Endothelial cell of umbilical vein (primary cell): ENCODE measurements at regions not wholly inside any gene's neighbourhood (a gene's known extent, or its start where the extent isn't known, plus 50 kb on each side); places are given as distances from the start of the nearest gene placed in this dataset.
"Not testable (repeated sequence)": the region's sequence is repeated elsewhere in the genome, so short reads cannot be mapped to it uniquely, and the experiment has no call there.

Experiments
- BruUV-seq: library from RNA; stranded (reverse); fragments of 400-500 nt; replicated peaks from 2 replicates; lab custom pipeline; 2021; lab: Mats Ljungman, UMichigan
- CTCF ChIA-PET: fragments of 300-600, 350-600 bp; sonication (Branson Sonifier 250); formaldehyde crosslinking; loops from one replicate; lab custom pipeline; 2021; ENCODE audit warnings: antibody characterized with exemption, inconsistent platforms; lab: Charles Lee
- POLR2A ChIA-PET: fragments of 300-600, 350-600 bp; sonication (Branson Sonifier 250); formaldehyde crosslinking; loops from one replicate; lab custom pipeline; 2021; ENCODE audit warnings: antibody characterized with exemption, inconsistent platforms; lab: Charles Lee
- DNase-seq: peaks from one replicate; pipeline ENCODE4 v3.0.0-alpha.2; 2011; ENCODE audit warnings: low read depth, low spot score
- FAIRE-seq: peaks from 2 replicates; lab custom pipeline; 2011; peaks lifted over from hg19 to GRCh38; lab: Jason Lieb, UNC
- H2AFZ ChIP-seq: 2 replicates; pipeline ENCODE4 v1.6.0; 2012; ENCODE audit warnings: low read depth, low read length, control low read depth, inconsistent platforms
- H3K27ac ChIP-seq: 2 replicates; pipeline ENCODE4 v1.5.1; 2011; ENCODE audit warnings: low read depth, mild to moderate bottlenecking, control low read depth, low read length, moderate library complexity; ENCODE audit not compliant: insufficient read depth
- H3K27me3 ChIP-seq, 2 experiments: 2 replicates each; pipeline versions ENCODE4 v1.6.0 to v1.6.1; 2011; ENCODE audit warnings: low read length in 2 of 2, mixed read lengths in 1 of 2; ENCODE audit not compliant: control insufficient read depth in 2 of 2, insufficient read depth in 2 of 2
- H3K36me3 ChIP-seq, 2 experiments: 2 replicates in 1 of 2; 3 replicates in 1 of 2; pipeline ENCODE4 v1.5.1; 2011; ENCODE audit warnings: low read length in 2 of 2, mild to moderate bottlenecking in 1 of 2, moderate library complexity in 1 of 2; ENCODE audit not compliant: control insufficient read depth in 2 of 2, insufficient read depth in 2 of 2; ENCODE audit errors: extremely low read depth in 1 of 2
- H3K4me1 ChIP-seq: 3 replicates; pipeline ENCODE4 v1.5.1; 2011; ENCODE audit warnings: mild to moderate bottlenecking, low read length; ENCODE audit not compliant: control insufficient read depth, insufficient read depth; ENCODE audit errors: extremely low read depth
- H3K4me2 ChIP-seq: 2 replicates; pipeline ENCODE4 v1.6.1; 2011; ENCODE audit warnings: low read length, control low read depth, mixed read lengths; ENCODE audit not compliant: insufficient read depth
- H3K4me3 ChIP-seq, 3 experiments: fragments of 200-600 bp in 1 of 3; sonication (generic), shearing (Covaris generic) in 1 of 3; replicated peaks in 1 of 3; 2 replicates each; pipeline ENCODE4 v1.5.1; 2011 to 2016; ENCODE audit warnings: control low read depth in 3 of 3, low read length in 3 of 3, mild to moderate bottlenecking in 2 of 3, inconsistent platforms in 1 of 3, low read depth in 1 of 3, moderate library complexity in 1 of 3; ENCODE audit not compliant: insufficient read depth in 1 of 3
- H3K79me2 ChIP-seq: 2 replicates; pipeline ENCODE4 v1.6.0; 2012; ENCODE audit warnings: low read length, inconsistent platforms; ENCODE audit not compliant: control insufficient read depth, insufficient read depth
- H3K9ac ChIP-seq: replicated peaks from 2 replicates; pipeline ENCODE3; 2011; ENCODE audit warnings: low read length, control low read depth; ENCODE audit not compliant: insufficient read depth; ENCODE audit errors: extremely low read depth
- H3K9me1 ChIP-seq: replicated peaks from 3 replicates; pipeline ENCODE4 v1.6.0; 2011; ENCODE audit warnings: mild to moderate bottlenecking, low read length; ENCODE audit not compliant: control insufficient read depth, insufficient read depth; ENCODE audit errors: extremely low read depth
- H3K9me3 ChIP-seq: replicated peaks from 2 replicates; pipeline ENCODE4 v1.5.1; 2012; ENCODE audit warnings: low read length, inconsistent platforms; ENCODE audit not compliant: control insufficient read depth, insufficient read depth
- H4K20me1 ChIP-seq: replicated peaks from 2 replicates; pipeline ENCODE3; 2011; ENCODE audit warnings: mild to moderate bottlenecking, low read length; ENCODE audit not compliant: control insufficient read depth, insufficient read depth; ENCODE audit errors: extremely low read depth
- dilution Hi-C: fragments of 300-500 bp; cut with MboI; formaldehyde crosslinking; loops from one replicate; pipeline ENCODE4 v1.15.0; 2019; ENCODE audit warnings: low sequenced_read_pairs; ENCODE audit not compliant: extremely low pct_ligation_motif_present
- intact Hi-C: fragments of 100-400 bp; cut with micrococcal nuclease; formaldehyde crosslinking; loops from one replicate; pipeline ENCODE4 v1.10.0; 2022

DNA sequence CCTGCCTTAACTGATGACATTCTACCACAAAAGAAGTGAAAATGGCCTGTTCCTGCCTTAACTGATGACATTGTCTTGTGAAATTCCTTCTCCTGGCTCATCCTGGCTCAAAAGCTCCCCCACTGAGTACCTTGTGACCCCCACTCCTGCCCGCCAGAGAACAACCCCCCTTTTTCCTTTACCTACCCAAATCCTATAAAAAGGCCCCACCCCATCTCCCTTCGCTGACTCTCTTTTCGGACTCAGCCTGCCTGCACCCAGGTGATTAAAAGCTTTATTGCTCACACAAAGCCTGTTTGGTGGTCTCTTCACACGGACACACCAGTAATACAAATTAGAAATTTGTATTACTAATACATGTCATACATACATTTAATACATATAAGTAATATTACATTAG lies 489.9 kb upstream of the IMPG1 start:
- H3K4me1 ChIP-seq, POLR2A ChIA-PET, intact Hi-C loops, H3K36me3 ChIP-seq, FAIRE-seq, H4K20me1 ChIP-seq, H3K79me2 ChIP-seq, H3K4me3 ChIP-seq, H2AFZ ChIP-seq, H3K9me3 ChIP-seq, H3K27ac ChIP-seq, H3K9me1 ChIP-seq, DNase-seq, H3K27me3 ChIP-seq, H3K9ac ChIP-seq, dilution Hi-C loops, BruUV-seq, CTCF ChIA-PET, H3K4me2 ChIP-seq: not testable (repeated sequence)

GRCh38 chr6:76560851-76561755 lies 488.6 kb upstream of the IMPG1 start:
- H3K4me2 ChIP-seq, POLR2A ChIA-PET, DNase-seq, H2AFZ ChIP-seq, H3K9ac ChIP-seq, H3K4me1 ChIP-seq, H3K36me3 ChIP-seq, H3K4me3 ChIP-seq, H3K79me2 ChIP-seq, H3K27ac ChIP-seq, dilution Hi-C loops, FAIRE-seq, BruUV-seq, intact Hi-C loops, H3K9me3 ChIP-seq, H3K9me1 ChIP-seq, H4K20me1 ChIP-seq, H3K27me3 ChIP-seq: not testable (repeated sequence)
- CTCF ChIA-PET: interaction anchor here (1.0 kb wide), 1 partner anchor 14 kb away, joined by 3 read pairs; no protein-coding TSS in a partner anchor
